Upper lobe of left lung (tissue), 6 donors: ENCODE measurements at regions not wholly inside any gene's neighbourhood (a gene's known extent, or its start where the extent isn't known, plus 50 kb on each side); places are given as distances from the start of the nearest gene placed in this dataset.

ENCODE experiments used
- ATAC-seq, 2 donors: fragments of 200-7000 bp; cut with Tn5 transposase; one replicate each; pipeline ENCODE4 v1.9.1; 2022; ENCODE audit warnings: mild to moderate bottlenecking in 2 of 2, moderate library complexity in 2 of 2; ENCODE audit not compliant: low FRiP score in 2 of 2
- DNase-seq, 2 donors: peaks; one replicate each; pipeline ENCODE4 v3.0.0-alpha.2; 2019 to 2020
- H3K27ac ChIP-seq, 4 donors: fragments of 200-600 bp; sonication (generic); one replicate each; pipeline ENCODE4 v1.5.1; 2016 to 2019
- H3K27me3 ChIP-seq, 4 donors: fragments of 200-600 bp; sonication (generic); one replicate each; pipeline ENCODE4 v1.5.1; 2017 to 2019
- H3K36me3 ChIP-seq, 4 donors: fragments of 200-600 bp; sonication (generic); one replicate each; pipeline ENCODE4 v1.5.1; 2016 to 2019
- H3K4me1 ChIP-seq, 4 donors: fragments of 200-600 bp; sonication (generic); one replicate each; pipeline ENCODE4 v1.5.1; 2018 to 2019
- H3K4me3 ChIP-seq, 4 donors: fragments of 200-600 bp; sonication (generic); one replicate each; pipeline ENCODE4 v1.5.1; 2017 to 2019; ENCODE audit warnings: mild to moderate bottlenecking in 2 of 4, moderate library complexity in 1 of 4
- H3K9me3 ChIP-seq, 4 donors: fragments of 200-600 bp; sonication (generic); one replicate each; pipeline ENCODE4 v1.5.1; 2018 to 2019
- EP300 ChIP-seq, 4 donors: sonication (generic); formaldehyde crosslinking; IDR thresholded peaks; one replicate each; pipeline ENCODE4 v1.5.1; 2017; ENCODE audit warnings: antibody characterized with exemption in 4 of 4, control low read depth in 2 of 4
- POLR2A ChIP-seq, 4 donors: fragments of 450-650 bp; IDR thresholded peaks; one replicate each; pipeline ENCODE4 v1.5.1; 2016 to 2017; ENCODE audit warnings: antibody characterized with exemption in 4 of 4, mild to moderate bottlenecking in 2 of 4
- POLR2AphosphoS5 ChIP-seq, 2 donors: sonication (generic); formaldehyde crosslinking; IDR thresholded peaks; one replicate each; pipeline ENCODE4 v1.5.1; 2017; ENCODE audit warnings: antibody characterized with exemption in 2 of 2
- WGBS, 2 donors: methylation state at CpG; one replicate each; pipeline ENCODE4 v1.1.5; 2017 to 2018; 5-methylcytosine and 5-hydroxymethylcytosine counted together
- TF ChIP-seq, protein P1 (sequence below), 6 experiments: fragments of 450-650 bp in 4 of 6; fragments of 200-600 bp in 2 of 6; sonication (generic) in 2 of 6; IDR thresholded peaks; one replicate each; pipeline ENCODE4 v1.5.1; 2016 to 2019; ENCODE audit warnings: antibody characterized with exemption in 6 of 6
- donor health status: DM: no; HTN: no; CAD: no; lungs with moderate emphysema.
- donor health status: DM: no; HTN: yes; CAD: no; lungs with severe emphysema.

DNA sequence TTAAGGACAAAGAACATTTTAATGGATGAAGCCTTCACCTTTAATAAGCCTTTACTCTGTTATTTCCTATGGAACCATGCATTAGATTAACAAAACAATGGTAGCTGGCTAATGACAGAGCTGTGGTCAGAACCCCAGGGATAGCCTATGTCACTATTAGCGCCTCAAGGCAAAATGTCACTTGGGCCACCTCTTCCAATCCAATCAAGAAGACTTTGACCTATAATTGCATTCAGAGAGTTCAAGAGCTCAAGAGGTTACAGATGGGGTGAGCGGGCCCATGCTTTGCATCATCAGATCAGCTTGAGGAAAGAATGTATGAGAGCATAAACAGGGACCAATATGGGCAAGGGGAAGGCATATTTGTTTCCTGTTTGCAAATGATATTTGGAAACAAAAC is 425.1 kb downstream of the ARHGEF28 start:
- Histone ChIP-seq H3K27me3 (no peaks in the 10 kb centered on the region), H3K4me3 (no peak overlapping the region), H3K9me3 (no peaks in the 10 kb centered on the region), H3K36me3 (no peaks in the 10 kb centered on the region), H3K4me1 (no peaks in the 10 kb centered on the region), H3K27ac (no peak overlapping the region)
- TF ChIP-seq POLR2AphosphoS5 (IDR thresholded peaks at IDR 0.05) (no peak), POLR2A (IDR thresholded peaks at IDR 0.05) (no peak), EP300 (IDR thresholded peaks at IDR 0.05) (no peak)
- TF ChIP-seq, protein P1, sequence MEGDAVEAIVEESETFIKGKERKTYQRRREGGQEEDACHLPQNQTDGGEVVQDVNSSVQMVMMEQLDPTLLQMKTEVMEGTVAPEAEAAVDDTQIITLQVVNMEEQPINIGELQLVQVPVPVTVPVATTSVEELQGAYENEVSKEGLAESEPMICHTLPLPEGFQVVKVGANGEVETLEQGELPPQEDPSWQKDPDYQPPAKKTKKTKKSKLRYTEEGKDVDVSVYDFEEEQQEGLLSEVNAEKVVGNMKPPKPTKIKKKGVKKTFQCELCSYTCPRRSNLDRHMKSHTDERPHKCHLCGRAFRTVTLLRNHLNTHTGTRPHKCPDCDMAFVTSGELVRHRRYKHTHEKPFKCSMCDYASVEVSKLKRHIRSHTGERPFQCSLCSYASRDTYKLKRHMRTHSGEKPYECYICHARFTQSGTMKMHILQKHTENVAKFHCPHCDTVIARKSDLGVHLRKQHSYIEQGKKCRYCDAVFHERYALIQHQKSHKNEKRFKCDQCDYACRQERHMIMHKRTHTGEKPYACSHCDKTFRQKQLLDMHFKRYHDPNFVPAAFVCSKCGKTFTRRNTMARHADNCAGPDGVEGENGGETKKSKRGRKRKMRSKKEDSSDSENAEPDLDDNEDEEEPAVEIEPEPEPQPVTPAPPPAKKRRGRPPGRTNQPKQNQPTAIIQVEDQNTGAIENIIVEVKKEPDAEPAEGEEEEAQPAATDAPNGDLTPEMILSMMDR (IDR thresholded peaks at IDR 0.05) = no peak
- DNase-seq = no peak
- ATAC-seq = no peak
- WGBS, 2 donors = 90 to 98% methylated on average over 2 of the region's 2 CpGs

DNA sequence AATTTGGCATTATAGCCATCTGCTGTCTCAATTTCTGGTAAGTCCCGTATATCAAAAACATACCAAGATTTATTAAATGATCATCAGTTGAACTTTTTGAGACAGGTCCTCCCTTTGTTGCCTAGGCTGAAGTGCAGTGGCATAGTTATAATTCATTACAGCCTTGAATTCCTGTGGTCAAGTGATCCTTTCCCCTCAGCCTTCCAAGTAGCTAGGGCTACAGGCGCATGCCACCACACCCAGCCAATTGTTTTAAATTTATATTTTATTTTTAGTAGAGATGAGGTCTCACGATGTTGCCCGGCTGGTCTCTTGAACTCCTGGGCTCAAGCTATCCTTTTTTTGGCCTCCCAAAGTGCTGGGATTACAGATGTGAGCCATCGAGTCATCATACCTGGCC is 418.9 kb downstream of the ARHGEF28 start:
- no peaks in the 10 kb centered on the region for H3K9me3 ChIP-seq
- no peak for TF ChIP-seq POLR2A (IDR thresholded peaks at IDR 0.05)
- TF ChIP-seq POLR2AphosphoS5 (IDR thresholded peaks at IDR 0.05) = no peak
- TF ChIP-seq, protein P1 (IDR thresholded peaks at IDR 0.05) = no peak
- TF ChIP-seq EP300 (IDR thresholded peaks at IDR 0.05) = no peak
- H3K36me3 ChIP-seq = no peaks in the 10 kb centered on the region
- H3K27me3 ChIP-seq = no peaks in the 10 kb centered on the region
- ATAC-seq = no peak
- no peak overlapping the region for H3K27ac ChIP-seq
- 93 to 94% methylated on average over 5 of the region's 5 CpGs for WGBS, 2 donors
- H3K4me3 ChIP-seq = no peak overlapping the region
- peaks cover 0 to 7% (median 0%) of the 10 kb centered on the region in 4 donors for H3K4me1 ChIP-seq
- DNase-seq = no peak

DNA sequence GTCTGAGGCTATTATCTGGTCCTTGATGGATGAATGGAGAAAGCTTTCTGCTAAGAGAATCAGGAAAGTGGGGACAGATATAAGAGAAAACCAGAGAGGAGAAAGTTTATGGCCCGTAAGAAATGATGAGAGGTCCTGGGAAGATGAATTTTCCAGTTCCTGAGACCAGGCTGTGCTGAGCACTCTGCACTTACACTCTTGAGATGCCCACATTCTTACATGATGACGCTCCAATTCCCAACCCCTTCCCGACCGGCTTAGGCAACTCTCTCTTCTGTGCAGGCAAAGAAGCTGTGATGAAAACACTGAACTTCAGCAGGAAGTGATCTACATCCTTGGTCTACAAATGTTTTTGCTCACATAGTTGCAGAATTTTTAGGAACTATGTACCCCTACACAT is 417.0 kb downstream of the ARHGEF28 start:
- TF ChIP-seq, protein P1 (IDR thresholded peaks at IDR 0.05) = no peak
- no peak for TF ChIP-seq POLR2A (IDR thresholded peaks at IDR 0.05)
- TF ChIP-seq POLR2AphosphoS5 (IDR thresholded peaks at IDR 0.05) = no peak
- no peak for TF ChIP-seq EP300 (IDR thresholded peaks at IDR 0.05)
- Histone ChIP-seq H3K4me1 (peaks cover 0 to 7% (median 0%) of the 10 kb centered on the region in 4 donors), H3K4me3 (no peak overlapping the region), H3K27me3 (no peaks in the 10 kb centered on the region), H3K36me3 (no peaks in the 10 kb centered on the region), H3K27ac (no peak overlapping the region), H3K9me3 (no peaks in the 10 kb centered on the region)
- WGBS, 2 donors = 42 to 57% methylated on average over 4 of the region's 4 CpGs
- peak; percentile 62 to 65 for ATAC-seq
- DNase-seq = peak in 1 of 2 donors; percentile 67

DNA sequence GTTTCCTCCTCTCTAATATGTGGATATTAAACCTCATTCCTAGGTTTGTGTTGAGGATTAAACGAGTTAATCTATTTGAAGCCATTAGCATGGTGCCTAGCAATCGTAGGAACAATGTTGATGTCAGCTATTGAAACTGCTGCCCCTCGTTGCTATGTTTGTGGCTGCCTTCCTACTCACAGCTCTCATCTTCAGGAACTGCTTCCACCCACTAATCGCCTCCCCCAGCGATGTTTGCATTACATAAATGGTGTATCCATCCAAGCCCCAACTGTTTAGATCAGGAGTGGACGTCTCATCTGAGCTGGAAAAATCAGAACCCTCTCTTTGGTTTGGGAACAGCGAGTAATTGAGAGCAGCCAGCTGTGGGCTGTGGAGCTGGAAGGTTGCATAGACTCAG is 416.6 kb downstream of the ARHGEF28 start:
- WGBS, 2 donors = 65 to 68% methylated on average over 7 of the region's 7 CpGs

DNA sequence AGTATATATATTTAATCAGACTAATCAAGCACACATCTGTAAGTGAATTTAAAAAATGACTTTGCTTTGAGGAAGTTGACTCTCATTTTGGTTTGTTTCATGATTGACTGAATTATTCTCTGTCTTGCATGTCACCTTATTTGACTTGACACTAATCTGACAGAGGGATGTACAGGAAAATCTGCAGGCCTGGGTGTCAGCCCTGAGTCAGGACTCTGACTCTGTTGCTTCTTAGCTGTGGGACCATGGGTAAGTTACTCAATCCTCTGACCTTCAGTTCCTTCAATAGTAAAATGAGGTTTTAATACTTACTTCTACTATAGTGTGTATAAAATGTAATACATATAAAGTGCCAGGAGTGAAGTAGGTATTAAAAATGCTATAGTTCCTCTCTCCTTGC is 415.9 kb downstream of the ARHGEF28 start:
- no peaks in the 10 kb centered on the region for H3K36me3 ChIP-seq
- H3K27ac ChIP-seq = no peak overlapping the region
- no peak for TF ChIP-seq EP300 (IDR thresholded peaks at IDR 0.05)
- TF ChIP-seq POLR2AphosphoS5 (IDR thresholded peaks at IDR 0.05) = no peak
- TF ChIP-seq, protein P1 (IDR thresholded peaks at IDR 0.05) = no peak
- no peak for TF ChIP-seq POLR2A (IDR thresholded peaks at IDR 0.05)
- no peaks in the 10 kb centered on the region for H3K9me3 ChIP-seq
- H3K27me3 ChIP-seq = no peaks in the 10 kb centered on the region
- peaks cover 0 to 7% (median 0%) of the 10 kb centered on the region in 4 donors for H3K4me1 ChIP-seq
- ATAC-seq = no peak
- DNase-seq = no peak
- H3K4me3 ChIP-seq = no peak overlapping the region

More for the DNA sequence above, 416.6 kb downstream of the ARHGEF28 start:
- Histone ChIP-seq H3K4me1 (peaks cover 0 to 7% (median 0%) of the 10 kb centered on the region in 4 donors), H3K27ac (no peak overlapping the region), H3K27me3 (no peaks in the 10 kb centered on the region), H3K36me3 (no peaks in the 10 kb centered on the region), H3K4me3 (no peak overlapping the region), H3K9me3 (no peaks in the 10 kb centered on the region)
- ATAC-seq (no peak), DNase-seq (no peak)
- TF ChIP-seq EP300 (IDR thresholded peaks at IDR 0.05) = no peak
- TF ChIP-seq, protein P1 (IDR thresholded peaks at IDR 0.05) = no peak
- TF ChIP-seq POLR2AphosphoS5 (IDR thresholded peaks at IDR 0.05) = no peak
- no peak for TF ChIP-seq POLR2A (IDR thresholded peaks at IDR 0.05)
